Common myeloid progenitor, CD34-positive (primary cell): ENCODE measurements at regions not wholly inside any gene's neighbourhood (a gene's known extent, or its start where the extent isn't known, plus 50 kb on each side); places are given as distances from the start of the nearest gene placed in this dataset.

Experiments
- CTCF ChIA-PET: fragments of 350-600 bp; sonication (Branson Sonifier 250); formaldehyde crosslinking; loops from one replicate; lab custom pipeline; 2021; ENCODE audit warnings: antibody characterized with exemption; lab: Charles Lee
- POLR2A ChIA-PET: fragments of 350-600 bp; sonication (Branson Sonifier 250); formaldehyde crosslinking; loops from one replicate; lab custom pipeline; 2021; ENCODE audit warnings: antibody characterized with exemption; lab: Charles Lee
- DNase-seq, 3 donors: peaks; one replicate each; pipeline versions ENCODE4 v3.0.0 to v3.0.0-alpha.2; 2013
- H3K27ac ChIP-seq, 2 experiments: 1 replicate in 1 of 2; 2 replicates in 1 of 2; pipeline ENCODE4 v1.7.0; 2013; ENCODE audit warnings: inconsistent platforms in 2 of 2, low read length in 2 of 2, mild to moderate bottlenecking in 2 of 2, low read depth in 1 of 2, moderate library complexity in 1 of 2; ENCODE audit not compliant: severe bottlenecking in 2 of 2, insufficient read depth in 1 of 2, poor library complexity in 1 of 2
- H3K27me3 ChIP-seq, 5 experiments: replicated peaks in 2 of 5; 1 replicate in 3 of 5; 2 replicates in 2 of 5; pipeline versions ENCODE4 v1.6.1 to v1.7.0; 2013; ENCODE audit warnings: low read length in 4 of 5, mild to moderate bottlenecking in 2 of 5, moderate library complexity in 2 of 5, inconsistent platforms in 1 of 5; ENCODE audit not compliant: insufficient read depth in 5 of 5, control insufficient read depth in 4 of 5
- H3K36me3 ChIP-seq, 4 experiments: 1 replicate in 2 of 4; 2 replicates in 2 of 4; pipeline versions ENCODE4 v1.6.1 to v1.7.0; 2013; ENCODE audit warnings: low read length in 3 of 4, control low read depth in 1 of 4, mild to moderate bottlenecking in 1 of 4; ENCODE audit not compliant: control insufficient read depth in 4 of 4, insufficient read depth in 4 of 4
- H3K4me1 ChIP-seq, 4 experiments: 1 replicate in 3 of 4; 2 replicates in 1 of 4; pipeline versions ENCODE4 v1.6.1 to v1.7.1; 2013; ENCODE audit warnings: low read length in 3 of 4, mild to moderate bottlenecking in 3 of 4, control low read depth in 1 of 4, inconsistent platforms in 1 of 4, moderate library complexity in 1 of 4; ENCODE audit not compliant: control insufficient read depth in 4 of 4, insufficient read depth in 4 of 4; ENCODE audit errors: control extremely low read depth in 1 of 4
- H3K4me3 ChIP-seq, 7 experiments: 1 replicate in 4 of 7; 2 replicates in 3 of 7; pipeline versions ENCODE4 v1.5.1 to v1.7.0; 2013; ENCODE audit warnings: mild to moderate bottlenecking in 7 of 7, low read length in 6 of 7, moderate library complexity in 6 of 7, inconsistent platforms in 2 of 7, low read depth in 2 of 7, control low read depth in 1 of 7; ENCODE audit not compliant: insufficient read depth in 4 of 7, control insufficient read depth in 1 of 7; ENCODE audit errors: extremely low read depth in 1 of 7
- H3K9me3 ChIP-seq, 5 experiments: 1 replicate in 4 of 5; 2 replicates in 1 of 5; pipeline versions ENCODE4 v1.6.1 to v1.7.1; 2013; ENCODE audit warnings: low read length in 4 of 5, mild to moderate bottlenecking in 2 of 5, inconsistent platforms in 1 of 5, low read depth in 1 of 5, moderate library complexity in 1 of 5; ENCODE audit not compliant: control insufficient read depth in 4 of 5, insufficient read depth in 2 of 5; ENCODE audit errors: control extremely low read depth in 1 of 5
- WGBS: methylation state at CpG from one replicate; pipeline ENCODE4 v1.1.5; 2013; ENCODE audit not compliant: insufficient coverage; 5-methylcytosine and 5-hydroxymethylcytosine counted together

- 100% methylated on average over 1 of the region's 1 CpG for WGBS
- no peak overlapping the region for H3K4me3 ChIP-seq
- no peak for DNase-seq
- no peaks in the 10 kb centered on the region for H3K27me3 ChIP-seq
- ChIA-PET CTCF (no interaction called here), POLR2A (no interaction called here)
- H3K36me3 ChIP-seq: no peaks in the 10 kb centered on the region
- no peaks in the 10 kb centered on the region for H3K4me1 ChIP-seq
- no peak overlapping the region for H3K27ac ChIP-seq
- peaks cover 0 to 6% (median 0%) of the 10 kb centered on the region in 5 experiments for H3K9me3 ChIP-seq
These were observed 169.5 kb downstream of the OTOR start for GRCh38 chr20:16917636-16918035.

DNA sequence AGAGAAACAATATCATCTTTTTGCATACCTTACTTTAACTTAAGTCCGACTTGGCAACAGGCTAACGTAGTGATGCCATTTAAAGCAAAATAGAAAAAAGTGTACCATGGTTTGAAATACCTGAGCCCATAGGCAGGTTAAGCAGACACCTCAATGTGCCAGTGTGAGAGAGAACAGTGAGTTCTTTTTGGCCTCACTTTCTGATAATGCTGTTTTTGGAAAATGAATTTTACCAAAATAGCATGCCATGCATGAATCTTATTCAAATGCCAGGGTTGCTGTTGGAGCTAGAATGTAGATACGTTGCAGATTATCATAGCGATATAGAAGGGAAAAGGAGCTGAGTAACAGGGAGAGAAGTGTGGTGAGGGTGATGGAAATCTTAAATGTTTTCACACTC is 170.2 kb downstream of the OTOR start:
- DNase-seq: no peak
- H3K27ac ChIP-seq: no peak overlapping the region
- H3K4me3 ChIP-seq: no peak overlapping the region
- ChIA-PET CTCF (no interaction called here), POLR2A (no interaction called here)
- peaks cover 0 to 3% (median 0%) of the 10 kb centered on the region in 5 experiments for H3K9me3 ChIP-seq
- H3K36me3 ChIP-seq: no peaks in the 10 kb centered on the region
- no peaks in the 10 kb centered on the region for H3K27me3 ChIP-seq
- H3K4me1 ChIP-seq: no peaks in the 10 kb centered on the region
- WGBS: 100% methylated on average over 2 of the region's 4 CpGs

DNA sequence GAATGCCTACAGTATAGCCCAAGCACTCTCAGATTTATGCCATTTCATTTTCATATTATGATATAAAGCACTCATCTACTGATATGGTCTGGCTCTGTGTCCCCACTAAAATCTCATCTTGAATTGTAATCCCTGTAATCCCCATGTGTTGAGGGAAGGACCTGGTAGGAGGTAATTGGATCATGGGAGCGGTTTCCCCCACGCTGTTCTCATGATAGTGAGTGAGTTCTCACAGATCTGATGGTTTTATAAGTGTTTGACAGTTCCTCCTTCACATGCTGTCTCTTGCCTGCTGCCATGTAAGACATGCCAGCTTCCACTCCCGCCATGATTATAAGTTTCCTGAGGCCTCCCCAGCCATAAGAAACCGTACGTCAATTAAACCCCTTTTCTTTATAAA is 171.7 kb downstream of the OTOR start:
- no peak overlapping the region for H3K27ac ChIP-seq
- H3K4me3 ChIP-seq: no peak overlapping the region
- H3K36me3 ChIP-seq: no peaks in the 10 kb centered on the region
- H3K4me1 ChIP-seq: no peaks in the 10 kb centered on the region
- no CpG with 5 or more reads among the region's 5 CpGs for WGBS
- ChIA-PET CTCF (no interaction called here), POLR2A (no interaction called here)
- H3K9me3 ChIP-seq: peaks cover 0 to 2% (median 0%) of the 10 kb centered on the region in 5 experiments
- no peak for DNase-seq
- no peaks in the 10 kb centered on the region for H3K27me3 ChIP-seq

- CTCF ChIA-PET: interaction anchor here (0.6 kb wide), 1 partner anchor 99 kb away, joined by 3 read pairs; no protein-coding TSS in a partner anchor
- no CpG with 5 or more reads among the region's 3 CpGs for WGBS
- POLR2A ChIA-PET: no interaction called here
- Histone ChIP-seq H3K27ac (no peak overlapping the region), H3K9me3 (no peaks in the 10 kb centered on the region), H3K36me3 (no peaks in the 10 kb centered on the region), H3K4me1 (no peaks in the 10 kb centered on the region), H3K27me3 (no peaks in the 10 kb centered on the region), H3K4me3 (no peak overlapping the region)
- no peak for DNase-seq
These were observed 174.7 kb downstream of the OTOR start for GRCh38 chr20:16922834-16923233.

GRCh38 chr20:16926626-16927430 is 178.7 kb downstream of the OTOR start:
- no peaks in the 10 kb centered on the region for H3K4me1 ChIP-seq
- no peak for DNase-seq
- POLR2A ChIA-PET: no interaction called here
- H3K4me3 ChIP-seq: no peak overlapping the region
- H3K27ac ChIP-seq: no peak overlapping the region
- no peaks in the 10 kb centered on the region for H3K27me3 ChIP-seq
- CTCF ChIA-PET: no interaction called here
- no peaks in the 10 kb centered on the region for H3K9me3 ChIP-seq
- WGBS: 92% methylated on average over 9 of the region's 11 CpGs
- no peaks in the 10 kb centered on the region for H3K36me3 ChIP-seq

DNA sequence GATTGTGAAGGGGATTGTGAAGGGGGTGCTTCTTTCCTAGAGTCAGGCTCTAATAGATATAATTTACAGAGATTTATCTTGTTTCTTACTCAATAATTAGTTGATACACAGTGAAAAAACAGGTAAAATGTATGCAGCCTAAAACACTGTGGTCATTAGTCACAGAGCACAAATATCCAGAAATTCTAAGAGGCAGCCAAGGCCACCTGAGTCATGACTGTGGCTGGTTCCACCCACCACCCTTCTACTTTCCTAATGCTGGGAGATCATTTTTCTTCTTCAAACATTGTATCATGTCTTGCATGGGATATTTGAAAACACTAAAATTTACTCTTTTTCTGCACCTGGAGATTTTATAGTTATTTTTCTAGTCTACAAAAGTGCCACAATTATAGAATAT is 181.6 kb downstream of the OTOR start:
- no peaks in the 10 kb centered on the region for H3K9me3 ChIP-seq
- no peak for DNase-seq
- POLR2A ChIA-PET: no interaction called here
- CTCF ChIA-PET: no interaction called here
- no peak overlapping the region for H3K4me3 ChIP-seq
- no peak overlapping the region for H3K27ac ChIP-seq
- no peaks in the 10 kb centered on the region for H3K36me3 ChIP-seq
- H3K4me1 ChIP-seq: no peaks in the 10 kb centered on the region
- no peaks in the 10 kb centered on the region for H3K27me3 ChIP-seq

- CTCF ChIA-PET: no interaction called here
- 88% methylated on average over 4 of the region's 4 CpGs for WGBS
- Histone ChIP-seq H3K27me3 (no peaks in the 10 kb centered on the region), H3K9me3 (no peaks in the 10 kb centered on the region), H3K36me3 (no peaks in the 10 kb centered on the region), H3K4me3 (no peak overlapping the region), H3K27ac (no peak overlapping the region), H3K4me1 (no peaks in the 10 kb centered on the region)
- POLR2A ChIA-PET: no interaction called here
- no peak for DNase-seq
These were observed 182.5 kb downstream of the OTOR start for GRCh38 chr20:16930656-16931055.
